ENCODE measurements at regions not wholly inside any gene's neighbourhood (a gene's known extent, or its start where the extent isn't known, plus 50 kb on each side); places are given as distances from the start of the nearest gene placed in this dataset.

- no peak for DNase-seq
Measured at GRCh38 chr5:54671681-54672080, 154.1 kb downstream of the SNX18 start.

- DNase-seq = no peak
Measured at GRCh38 chr5:54671111-54671531, 153.6 kb downstream of the SNX18 start.

GRCh38 chr5:54670281-54670680, 152.7 kb downstream of the SNX18 start:
- no peak for DNase-seq

DNA sequence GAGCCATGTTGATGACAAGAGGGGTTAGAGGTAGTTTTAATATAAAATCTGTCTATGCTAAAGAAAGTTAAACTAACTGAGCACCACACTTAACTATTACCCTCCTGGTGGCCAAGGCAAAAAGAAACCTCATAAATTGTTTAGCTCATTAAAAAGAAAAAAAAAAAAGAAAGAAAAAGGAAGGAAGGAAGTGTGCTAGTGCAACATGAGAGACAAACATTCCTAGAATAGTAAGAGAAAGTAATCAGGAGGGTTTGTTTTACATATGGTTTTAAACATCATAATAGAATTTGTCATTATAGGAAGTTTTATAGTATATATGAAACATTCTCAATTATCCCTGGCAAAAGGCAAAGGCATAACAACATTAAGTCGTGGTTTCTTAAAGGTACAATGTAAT, 152.3 kb downstream of the SNX18 start:
- DNase-seq = no peak

- DNase-seq = no peak
Measured at GRCh38 chr5:54669285-54669684, 151.7 kb downstream of the SNX18 start.

DNA sequence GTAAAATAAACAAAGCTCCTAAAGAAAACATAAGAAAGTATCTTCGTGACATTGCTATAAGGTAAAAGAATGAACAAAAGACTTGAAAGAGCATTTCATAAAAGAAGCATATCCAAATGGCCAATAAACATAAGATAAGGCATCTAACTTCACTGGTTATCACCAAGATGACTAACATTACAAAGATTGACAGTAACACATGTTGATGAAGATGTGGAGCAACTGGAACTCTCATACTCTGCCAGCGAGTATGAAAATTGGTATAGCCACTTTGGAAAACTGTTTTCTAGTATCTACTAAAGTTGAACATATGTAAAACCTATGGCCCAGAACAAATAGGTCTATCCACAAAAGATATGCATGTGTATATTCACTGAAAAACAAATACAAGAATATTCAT, 150.5 kb downstream of the SNX18 start:
- no peak for DNase-seq

DNA sequence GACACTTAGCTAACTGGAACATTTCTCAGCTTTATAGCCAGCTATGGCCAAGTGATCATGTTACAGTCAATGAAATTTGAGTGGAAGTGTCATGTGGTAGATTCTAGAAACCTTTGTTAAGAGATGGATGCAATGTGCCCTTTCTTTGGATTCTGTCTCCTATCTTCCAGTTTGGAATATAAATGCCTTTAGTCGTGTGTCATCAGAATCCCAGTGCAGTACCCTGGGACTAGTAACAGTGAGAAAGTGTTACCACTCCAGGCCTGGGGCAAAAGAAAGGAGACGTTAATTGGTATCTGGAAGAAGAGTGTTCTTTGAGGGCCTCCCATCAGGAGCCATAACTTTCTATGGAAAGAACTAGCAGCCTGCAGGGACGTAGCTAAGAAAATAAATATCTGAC, 149.6 kb downstream of the SNX18 start:
- no peak for DNase-seq

DNA sequence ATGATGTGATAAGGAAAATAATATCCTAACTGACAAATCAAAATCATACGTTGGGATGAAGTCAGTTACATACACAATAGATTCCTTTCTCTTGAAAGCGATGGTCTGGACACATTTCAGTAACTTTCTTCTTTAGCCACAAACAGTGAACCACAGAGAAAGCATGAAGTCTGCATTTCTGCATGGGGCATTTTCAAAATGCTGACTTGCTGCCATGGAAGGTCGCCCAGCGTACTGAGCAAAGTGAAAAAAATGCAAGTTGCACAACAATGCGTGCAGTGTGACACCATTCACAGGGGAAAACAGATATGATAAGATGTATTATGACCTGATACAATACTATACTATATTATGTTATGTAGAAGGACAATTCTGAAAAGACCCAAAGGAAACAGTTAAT, 146.3 kb downstream of the SNX18 start:
- peak; percentile 33 for DNase-seq

- no peak for DNase-seq
Measured at GRCh38 chr5:54661111-54661510, 143.6 kb downstream of the SNX18 start.

DNA sequence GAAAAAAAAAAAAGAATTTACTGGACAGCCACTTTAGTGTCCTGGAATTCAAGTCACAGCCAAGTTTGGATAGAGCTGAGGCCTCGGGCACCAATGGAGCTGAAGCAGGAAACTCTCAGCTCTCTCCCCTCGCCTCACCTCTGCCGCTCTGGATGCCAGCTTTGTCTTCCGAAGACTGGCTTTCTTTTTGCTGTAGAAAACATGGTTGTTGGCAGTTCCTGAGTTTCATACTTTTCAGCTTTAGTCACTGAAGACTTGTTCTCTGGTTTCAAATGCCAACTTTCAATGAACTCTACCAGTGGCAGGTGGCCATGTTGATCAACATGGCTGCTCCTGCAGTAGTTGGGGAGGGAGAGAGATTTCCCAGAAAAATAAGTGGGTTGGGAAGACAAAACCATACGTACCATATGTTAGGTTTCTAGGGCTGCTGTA, 142.2 kb downstream of the SNX18 start:
- DNase-seq = peak; percentile 79

DNA sequence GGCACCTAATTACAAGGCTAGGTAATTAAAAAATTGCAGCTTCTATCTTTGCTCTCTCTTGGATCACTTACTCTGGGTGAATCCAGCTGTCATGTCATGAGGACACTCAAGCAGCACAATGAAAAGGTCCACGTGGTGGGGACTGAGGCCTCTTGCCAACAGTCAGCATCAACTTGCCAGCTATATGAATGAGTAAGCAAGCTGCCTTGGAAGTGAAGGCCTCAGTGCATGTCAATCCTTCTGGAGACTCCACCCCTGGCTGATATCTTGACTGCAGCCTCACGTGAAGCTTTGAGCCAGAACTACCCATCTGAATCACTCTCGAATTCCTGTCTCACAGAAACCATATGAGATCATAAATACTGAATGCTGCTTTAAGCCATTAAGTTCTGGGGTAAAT, 140.5 kb downstream of the SNX18 start:
- DNase-seq = no peak

DNA sequence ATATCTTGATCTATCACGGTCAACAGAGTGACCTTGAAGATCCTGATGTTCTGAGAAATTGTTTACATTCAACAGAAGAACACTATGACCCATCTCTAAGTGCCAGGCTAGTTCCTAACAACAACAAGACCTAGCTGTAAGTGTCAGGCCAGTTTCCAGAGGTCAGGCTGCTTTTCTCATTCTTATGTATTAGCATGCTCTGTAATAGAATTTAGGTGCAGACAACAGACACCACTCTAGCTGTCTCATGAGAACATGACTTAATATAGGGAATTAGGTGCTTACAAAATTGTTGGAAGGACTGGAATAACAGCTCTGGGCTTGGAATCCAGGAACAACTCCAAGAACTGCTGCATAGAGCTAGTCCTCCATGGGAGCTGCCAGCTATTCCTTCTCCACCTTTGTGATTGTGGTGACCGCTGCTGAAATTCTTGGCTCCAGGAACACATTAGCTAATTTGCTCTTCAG, 138.7 kb downstream of the SNX18 start:
- DNase-seq = peak; percentile 46

DNA sequence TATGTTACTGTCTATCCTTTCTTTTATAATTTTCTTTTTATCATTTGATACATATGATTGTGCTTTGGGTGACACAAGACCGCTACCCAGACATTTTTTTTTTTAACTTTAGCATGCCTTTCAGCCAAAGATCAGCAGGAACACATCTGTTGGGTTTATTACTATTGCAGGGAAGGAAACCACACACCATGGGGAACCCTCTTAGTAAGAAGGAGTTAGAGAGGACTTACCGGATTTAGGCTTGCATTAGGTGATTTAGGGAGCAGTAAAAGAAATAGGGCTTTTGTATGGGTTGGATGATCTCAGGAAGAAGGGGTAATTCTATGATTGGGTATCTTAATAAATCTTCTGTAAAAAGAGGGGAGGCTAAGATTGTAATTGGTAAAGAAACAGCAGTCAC, 138.2 kb downstream of the SNX18 start:
- DNase-seq = no peak

- DNase-seq = no peak
Measured at GRCh38 chr5:54655266-54655665, 137.7 kb downstream of the SNX18 start.

DNA sequence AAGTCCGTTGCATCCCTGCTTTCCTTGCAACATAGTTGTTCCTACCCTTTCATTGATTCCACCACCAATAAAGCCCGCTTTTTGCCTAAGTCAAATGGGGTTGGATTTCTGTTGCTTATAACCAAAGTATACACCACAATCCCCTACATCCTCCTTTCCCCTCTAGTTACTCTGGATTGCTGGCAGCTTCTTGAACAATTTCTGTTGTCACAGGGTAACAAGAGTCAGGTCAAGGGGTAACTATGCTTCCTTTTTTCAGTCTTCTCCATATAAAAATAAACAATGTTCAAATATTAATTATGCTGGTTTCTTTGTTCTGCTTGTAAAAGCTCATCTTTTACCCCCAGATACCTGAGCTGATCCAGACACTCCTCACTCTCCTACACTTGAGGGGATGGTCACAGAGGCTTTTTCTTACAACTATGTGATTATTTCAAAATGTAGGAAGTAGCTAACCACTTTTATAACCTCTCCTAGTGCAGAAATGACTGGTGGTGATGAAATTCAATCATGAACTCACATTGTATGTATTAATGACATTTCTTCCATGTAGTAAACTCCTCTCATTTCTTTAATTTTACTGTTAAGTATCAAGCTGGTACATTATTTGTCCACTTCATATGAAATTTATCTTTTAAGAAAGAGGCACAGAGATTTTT, 136.5 kb downstream of the SNX18 start:
- DNase-seq = no peak

GRCh38 chr5:54651482-54652076, 134.0 kb downstream of the SNX18 start:
- peak; percentile 41 for DNase-seq

- DNase-seq = no peak
Measured at GRCh38 chr5:54649041-54649504, 131.5 kb downstream of the SNX18 start.

DNA sequence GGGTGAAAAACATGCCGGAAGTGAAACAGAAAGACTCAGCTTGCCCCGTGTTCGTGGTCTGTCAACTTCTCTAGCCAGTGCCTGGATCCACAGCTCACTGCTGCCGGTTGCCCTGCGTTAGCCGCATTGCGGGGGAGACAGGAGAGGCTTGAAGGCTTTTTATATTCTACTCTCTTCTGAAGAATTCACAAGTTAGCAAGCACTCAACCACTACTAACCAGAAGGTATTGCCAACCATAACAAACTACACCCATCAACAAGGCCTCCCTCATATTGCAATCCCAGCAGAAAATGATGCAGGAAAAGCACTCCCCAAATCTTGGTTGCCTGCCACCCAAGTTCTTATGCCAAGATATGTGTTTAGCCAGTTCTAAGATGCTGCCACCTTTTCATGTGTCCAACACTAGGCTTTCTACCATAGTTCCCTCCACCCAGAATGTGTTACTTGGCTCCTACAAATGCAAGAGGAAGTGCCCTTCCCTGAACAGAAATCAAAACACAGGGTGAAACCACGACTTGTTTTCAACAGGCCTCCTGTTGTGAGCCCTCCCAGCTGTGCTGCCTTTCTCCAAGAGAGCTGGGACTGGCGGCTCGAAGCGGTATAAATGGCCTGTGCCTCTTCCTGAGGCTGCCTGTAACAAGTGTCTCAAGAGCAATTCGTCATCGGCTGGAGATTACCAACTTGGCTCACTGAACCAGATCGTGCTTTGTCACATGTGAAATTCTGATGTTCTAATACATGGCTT, 129.0 kb downstream of the SNX18 start:
- peak; percentile 83 for DNase-seq

DNA sequence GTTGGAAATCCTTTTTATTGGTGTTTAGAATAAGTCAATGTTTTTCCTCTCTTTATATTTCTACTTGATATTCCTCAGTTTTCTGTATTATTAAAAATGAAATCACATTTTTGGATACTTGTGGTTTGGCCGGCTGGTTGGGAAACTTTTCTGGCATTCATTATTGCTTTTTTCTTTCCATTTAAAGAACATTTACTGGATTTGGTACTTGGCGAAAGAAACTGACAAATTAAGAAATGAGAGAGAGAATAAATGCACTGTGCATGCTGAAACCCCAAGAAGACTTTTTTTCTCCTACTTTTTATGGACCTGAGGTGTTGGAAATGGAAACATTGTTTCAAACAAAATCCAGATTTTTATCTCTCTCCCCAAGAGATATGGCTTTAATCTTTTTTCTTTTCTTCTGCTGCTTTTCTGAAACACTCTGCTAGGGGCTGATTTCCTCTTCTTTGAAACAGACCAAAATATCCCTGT, 128.4 kb downstream of the SNX18 start:
- DNase-seq = no peak

GRCh38 chr5:54644226-54644625, 126.7 kb downstream of the SNX18 start:
- DNase-seq = no peak

- DNase-seq = no peak
Measured at GRCh38 chr5:54643685-54644106, 126.1 kb downstream of the SNX18 start.

DNA sequence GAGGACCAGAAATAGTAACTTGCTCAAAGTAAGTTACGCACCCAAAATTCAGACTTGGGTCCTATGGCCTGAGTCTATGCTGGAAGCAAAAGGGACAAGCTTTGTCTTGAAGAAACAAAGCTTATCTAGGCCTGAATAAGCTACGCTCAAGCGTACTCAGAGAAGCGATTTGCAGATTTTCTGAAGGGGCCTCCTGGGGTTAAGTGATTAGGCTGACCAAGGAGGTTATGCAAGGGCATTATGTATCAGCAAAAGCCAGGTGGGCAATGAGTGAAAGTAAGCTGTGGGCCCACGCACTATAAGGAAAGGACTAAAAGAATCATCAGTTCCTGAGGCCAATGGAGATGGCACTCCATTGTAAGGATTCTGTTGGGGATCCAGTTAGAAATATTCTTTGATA, 122.1 kb downstream of the SNX18 start:
- no peak for DNase-seq

GRCh38 chr5:54638106-54638505, 120.5 kb downstream of the SNX18 start:
- no peak for DNase-seq

DNA sequence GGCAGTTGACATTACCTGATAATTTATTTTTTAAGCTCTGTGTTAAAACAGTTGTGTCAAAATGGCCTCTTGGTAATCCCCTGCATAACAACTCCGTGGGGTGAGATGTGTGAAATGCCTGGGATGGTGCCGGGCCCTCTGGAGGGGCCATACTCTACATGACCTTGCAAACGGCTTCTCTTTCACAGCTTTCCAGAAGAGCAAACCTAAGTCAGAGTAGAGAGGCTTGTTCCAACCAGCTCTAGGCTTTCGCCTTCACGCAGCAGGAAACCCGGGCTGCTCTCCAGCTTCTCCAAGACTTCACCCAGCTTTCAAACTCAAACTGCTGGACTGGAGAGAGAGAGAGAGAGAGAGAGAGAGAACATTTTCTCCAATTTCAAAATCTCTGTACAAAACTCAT, 120.1 kb downstream of the SNX18 start:
- peak; percentile 79 for DNase-seq

Measured in right hindlimb (tissue), 1 donor.